SK-N-SH (cell line): ENCODE measurements at regions not wholly inside any gene's neighbourhood (a gene's known extent, or its start where the extent isn't known, plus 50 kb on each side); places are given as distances from the start of the nearest gene placed in this dataset.

Source experiments
- CTCF ChIA-PET: fragments of 300-600, 350-600 bp; formaldehyde crosslinking; extraction: SDS; loops from one replicate; lab custom pipeline; 2021; lab: Yijun Ruan, JAX
- POLR2A ChIA-PET: fragments of 350-600 bp; sonication (Branson Sonifier 250); formaldehyde crosslinking; extraction: SDS; loops from one replicate; lab custom pipeline; 2020; ENCODE audit warnings: antibody characterized with exemption, inconsistent platforms; lab: Yijun Ruan, JAX
- DNase-seq: peaks from one replicate; pipeline ENCODE4 v3.0.0; 2012
- H2AFZ ChIP-seq: fragments of 200-600 bp; sonication (generic); 2 replicates; pipeline ENCODE4 v1.8.1; 2016; ENCODE audit warnings: antibody characterized with exemption, mild to moderate bottlenecking, low read depth
- H3F3A ChIP-seq: fragments of 200-600 bp; sonication (generic); replicated peaks from 2 replicates; pipeline ENCODE3; 2016; ENCODE audit warnings: antibody characterized with exemption, mild to moderate bottlenecking; ENCODE audit not compliant: insufficient read depth
- H3K27ac ChIP-seq, 2 experiments: fragments of 200-500 bp in 1 of 2; fragments of 200-600 bp in 1 of 2; sonication (Bioruptor generic) in 1 of 2; sonication (generic), shearing (Covaris generic) in 1 of 2; 2 replicates each; pipeline versions ENCODE4 v1.5.1 to v1.6.1; 2014 to 2016; ENCODE audit warnings: low read depth in 2 of 2, inconsistent platforms in 1 of 2, low read length in 1 of 2, mild to moderate bottlenecking in 1 of 2, mixed read lengths in 1 of 2
- H3K27me3 ChIP-seq: fragments of 200-600 bp; sonication (generic), shearing (Covaris generic); 2 replicates; pipeline ENCODE4 v1.6.1; 2016; ENCODE audit warnings: mixed run types; ENCODE audit not compliant: insufficient read depth
- H3K36me3 ChIP-seq, 2 experiments: fragments of 200-500 bp in 1 of 2; fragments of 200-600 bp in 1 of 2; sonication (Bioruptor generic) in 1 of 2; sonication (generic) in 1 of 2; replicated peaks in 1 of 2; 2 replicates each; pipeline versions ENCODE3 to v1.5.1; 2014 to 2016; ENCODE audit warnings: low read length in 1 of 2, mild to moderate bottlenecking in 1 of 2; ENCODE audit not compliant: insufficient read depth in 2 of 2, control insufficient read depth in 1 of 2
- H3K4me1 ChIP-seq, 2 experiments: fragments of 200-500 bp in 1 of 2; fragments of 200-600 bp in 1 of 2; sonication (Bioruptor generic) in 1 of 2; sonication (generic), shearing (Covaris generic) in 1 of 2; 2 replicates each; pipeline versions ENCODE4 v1.5.1 to v1.6.1; 2014 to 2016; ENCODE audit warnings: low read depth in 1 of 2, low read length in 1 of 2, mixed run types in 1 of 2; ENCODE audit not compliant: insufficient read depth in 2 of 2, control insufficient read depth in 1 of 2
- H3K4me2 ChIP-seq: fragments of 200-600 bp; sonication (generic), shearing (Covaris generic); 2 replicates; pipeline ENCODE4 v1.6.1; 2017; ENCODE audit warnings: mixed run types
- H3K4me3 ChIP-seq, 2 experiments: fragments of 200-500 bp in 1 of 2; fragments of 200-600 bp in 1 of 2; sonication (Bioruptor generic) in 1 of 2; sonication (generic), shearing (Covaris generic) in 1 of 2; 2 replicates each; pipeline versions ENCODE4 v1.5.1 to v1.8.1; 2014 to 2016; ENCODE audit warnings: low read depth in 2 of 2, inconsistent platforms in 1 of 2, low read length in 1 of 2, mild to moderate bottlenecking in 1 of 2, mixed read lengths in 1 of 2, moderate library complexity in 1 of 2
- H3K79me2 ChIP-seq: fragments of 200-600 bp; sonication (generic); 2 replicates; pipeline ENCODE4 v1.8.1; 2017; ENCODE audit warnings: mild to moderate bottlenecking; ENCODE audit not compliant: insufficient read depth
- H3K9ac ChIP-seq: fragments of 200-600 bp; sonication (generic); 2 replicates; pipeline ENCODE4 v1.6.1; 2017; ENCODE audit warnings: mixed run types
- H3K9me2 ChIP-seq: fragments of 200-600 bp; sonication (generic); 2 replicates; pipeline ENCODE4 v1.6.1; 2017; ENCODE audit warnings: mixed run types
- H3K9me3 ChIP-seq: fragments of 200-600 bp; sonication (generic); 2 replicates; pipeline ENCODE4 v1.6.1; 2017; ENCODE audit warnings: mixed run types, mild to moderate bottlenecking, moderate library complexity
- H4K20me1 ChIP-seq: fragments of 200-600 bp; sonication (generic); 2 replicates; pipeline ENCODE4 v1.6.1; 2017; ENCODE audit warnings: mild to moderate bottlenecking, mixed run types; ENCODE audit not compliant: insufficient read depth
- FOSL2 ChIP-seq: IDR thresholded peaks from 2 replicates; pipeline ENCODE4 v1.4.0; 2012; ENCODE audit warnings: low read depth, mild to moderate bottlenecking, moderate library complexity, borderline replicate concordance
- MEF2A ChIP-seq: IDR thresholded peaks from 2 replicates; pipeline ENCODE4 v1.4.0; 2012; ENCODE audit warnings: low read depth, borderline replicate concordance
- NRF1 ChIP-seq: IDR thresholded peaks from 2 replicates; pipeline ENCODE4 v1.6.1; 2012; ENCODE audit warnings: low read depth, mild to moderate bottlenecking, low read length
- RCOR1 ChIP-seq: fragments of 150-350 bp; IDR thresholded peaks from 2 replicates; pipeline ENCODE4 v1.6.1; 2017; ENCODE audit warnings: antibody characterized with exemption, low read length
- RFX5 ChIP-seq: IDR thresholded peaks from 2 replicates; pipeline ENCODE4 v1.6.1; 2012; ENCODE audit warnings: mild to moderate bottlenecking, improper control_type of control experiment, low read length
- RXRA ChIP-seq: IDR thresholded peaks from 2 replicates; pipeline ENCODE4 v1.4.0; 2012; ENCODE audit warnings: low read depth, mild to moderate bottlenecking, borderline replicate concordance
- SMC3 ChIP-seq: IDR thresholded peaks from 2 replicates; pipeline ENCODE4 v1.6.1; 2012; ENCODE audit warnings: low read depth, low read length, improper control_type of control experiment
- TCF12 ChIP-seq: IDR thresholded peaks from 2 replicates; pipeline ENCODE4 v1.4.0; 2012
- YY1 ChIP-seq: IDR thresholded peaks from 2 replicates; pipeline ENCODE4 v1.4.0; 2012; ENCODE audit warnings: low read depth, mild to moderate bottlenecking
- WGBS: methylation state at CpG from one replicate; pipeline ENCODE4 v1.1.6; 2017; ENCODE audit warnings: low lambda C conversion rate; 5-methylcytosine and 5-hydroxymethylcytosine counted together
- TF ChIP-seq, protein P1 (sequence below): IDR thresholded peaks from 2 replicates; pipeline ENCODE4 v1.4.0; 2012; ENCODE audit warnings: low read depth, borderline replicate concordance
- TF ChIP-seq, protein P2 (sequence below): IDR thresholded peaks from 2 replicates; pipeline ENCODE4 v1.4.0; 2012; ENCODE audit warnings: low read depth
- TF ChIP-seq, protein P3 (sequence below): IDR thresholded peaks from 2 replicates; pipeline ENCODE4 v1.6.1; 2012; ENCODE audit warnings: mild to moderate bottlenecking, low read depth, low read length, moderate library complexity
- TF ChIP-seq, protein P4 (sequence below): fragments of 200-600 bp; sonication (generic); IDR thresholded peaks from 2 replicates; pipeline ENCODE4 v1.6.1; 2017; ENCODE audit warnings: antibody characterized with exemption, mild to moderate bottlenecking, moderate library complexity
- TF ChIP-seq, protein P5 (sequence below): IDR thresholded peaks from 2 replicates; pipeline ENCODE4 v1.4.0; 2012; ENCODE audit warnings: low read depth, borderline replicate concordance
- TF ChIP-seq, protein P6 (sequence below): IDR thresholded peaks from 2 replicates; pipeline ENCODE4; 2012

DNA sequence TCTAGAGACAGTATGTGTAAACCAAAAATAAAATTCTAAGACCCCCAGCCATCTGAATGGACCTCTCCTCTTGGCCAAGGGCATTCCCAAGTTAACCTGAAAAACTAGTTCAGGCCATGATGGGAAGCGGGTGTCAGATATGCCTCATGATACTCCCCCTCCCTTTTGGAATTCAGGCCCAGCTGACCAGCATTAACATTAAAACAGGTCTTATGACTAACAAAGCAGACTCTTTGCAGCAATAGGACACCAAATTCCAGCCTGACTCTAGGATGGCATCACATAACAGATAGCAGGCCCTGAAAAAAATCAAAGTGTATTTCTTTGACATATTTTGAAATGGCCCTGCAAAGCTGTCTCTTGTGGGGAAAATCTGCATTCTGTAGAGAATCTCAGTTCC lies 73.3 kb upstream of the L3MBTL4 start:
- H3K27me3 ChIP-seq = no peaks in the 10 kb centered on the region
- WGBS = 91% methylated on average over 1 of the region's 1 CpG

More for the DNA sequence above, 73.3 kb upstream of the L3MBTL4 start:
- no peaks in the 10 kb centered on the region for H3K79me2 ChIP-seq
- H2AFZ ChIP-seq = no peak overlapping the region
- H3K4me2 ChIP-seq = no peak overlapping the region
- no peak overlapping the region for H3K27ac ChIP-seq
- DNase-seq = no peak
- no peaks in the 10 kb centered on the region for H4K20me1 ChIP-seq
- POLR2A ChIA-PET = no interaction called here
- no peak for TF ChIP-seq NRF1
- TF ChIP-seq, protein P1, sequence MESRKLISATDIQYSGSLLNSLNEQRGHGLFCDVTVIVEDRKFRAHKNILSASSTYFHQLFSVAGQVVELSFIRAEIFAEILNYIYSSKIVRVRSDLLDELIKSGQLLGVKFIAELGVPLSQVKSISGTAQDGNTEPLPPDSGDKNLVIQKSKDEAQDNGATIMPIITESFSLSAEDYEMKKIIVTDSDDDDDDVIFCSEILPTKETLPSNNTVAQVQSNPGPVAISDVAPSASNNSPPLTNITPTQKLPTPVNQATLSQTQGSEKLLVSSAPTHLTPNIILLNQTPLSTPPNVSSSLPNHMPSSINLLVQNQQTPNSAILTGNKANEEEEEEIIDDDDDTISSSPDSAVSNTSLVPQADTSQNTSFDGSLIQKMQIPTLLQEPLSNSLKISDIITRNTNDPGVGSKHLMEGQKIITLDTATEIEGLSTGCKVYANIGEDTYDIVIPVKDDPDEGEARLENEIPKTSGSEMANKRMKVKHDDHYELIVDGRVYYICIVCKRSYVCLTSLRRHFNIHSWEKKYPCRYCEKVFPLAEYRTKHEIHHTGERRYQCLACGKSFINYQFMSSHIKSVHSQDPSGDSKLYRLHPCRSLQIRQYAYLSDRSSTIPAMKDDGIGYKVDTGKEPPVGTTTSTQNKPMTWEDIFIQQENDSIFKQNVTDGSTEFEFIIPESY = no peak
- TF ChIP-seq FOSL2 = no peak
- no peak for TF ChIP-seq RFX5
- TF ChIP-seq RXRA = no peak
- no peak for TF ChIP-seq SMC3
- TF ChIP-seq, protein P2, sequence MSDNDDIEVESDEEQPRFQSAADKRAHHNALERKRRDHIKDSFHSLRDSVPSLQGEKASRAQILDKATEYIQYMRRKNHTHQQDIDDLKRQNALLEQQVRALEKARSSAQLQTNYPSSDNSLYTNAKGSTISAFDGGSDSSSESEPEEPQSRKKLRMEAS = no peak
- no peak for TF ChIP-seq TCF12
- TF ChIP-seq, protein P3, sequence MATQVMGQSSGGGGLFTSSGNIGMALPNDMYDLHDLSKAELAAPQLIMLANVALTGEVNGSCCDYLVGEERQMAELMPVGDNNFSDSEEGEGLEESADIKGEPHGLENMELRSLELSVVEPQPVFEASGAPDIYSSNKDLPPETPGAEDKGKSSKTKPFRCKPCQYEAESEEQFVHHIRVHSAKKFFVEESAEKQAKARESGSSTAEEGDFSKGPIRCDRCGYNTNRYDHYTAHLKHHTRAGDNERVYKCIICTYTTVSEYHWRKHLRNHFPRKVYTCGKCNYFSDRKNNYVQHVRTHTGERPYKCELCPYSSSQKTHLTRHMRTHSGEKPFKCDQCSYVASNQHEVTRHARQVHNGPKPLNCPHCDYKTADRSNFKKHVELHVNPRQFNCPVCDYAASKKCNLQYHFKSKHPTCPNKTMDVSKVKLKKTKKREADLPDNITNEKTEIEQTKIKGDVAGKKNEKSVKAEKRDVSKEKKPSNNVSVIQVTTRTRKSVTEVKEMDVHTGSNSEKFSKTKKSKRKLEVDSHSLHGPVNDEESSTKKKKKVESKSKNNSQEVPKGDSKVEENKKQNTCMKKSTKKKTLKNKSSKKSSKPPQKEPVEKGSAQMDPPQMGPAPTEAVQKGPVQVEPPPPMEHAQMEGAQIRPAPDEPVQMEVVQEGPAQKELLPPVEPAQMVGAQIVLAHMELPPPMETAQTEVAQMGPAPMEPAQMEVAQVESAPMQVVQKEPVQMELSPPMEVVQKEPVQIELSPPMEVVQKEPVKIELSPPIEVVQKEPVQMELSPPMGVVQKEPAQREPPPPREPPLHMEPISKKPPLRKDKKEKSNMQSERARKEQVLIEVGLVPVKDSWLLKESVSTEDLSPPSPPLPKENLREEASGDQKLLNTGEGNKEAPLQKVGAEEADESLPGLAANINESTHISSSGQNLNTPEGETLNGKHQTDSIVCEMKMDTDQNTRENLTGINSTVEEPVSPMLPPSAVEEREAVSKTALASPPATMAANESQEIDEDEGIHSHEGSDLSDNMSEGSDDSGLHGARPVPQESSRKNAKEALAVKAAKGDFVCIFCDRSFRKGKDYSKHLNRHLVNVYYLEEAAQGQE = no peak
- TF ChIP-seq, protein P4, sequence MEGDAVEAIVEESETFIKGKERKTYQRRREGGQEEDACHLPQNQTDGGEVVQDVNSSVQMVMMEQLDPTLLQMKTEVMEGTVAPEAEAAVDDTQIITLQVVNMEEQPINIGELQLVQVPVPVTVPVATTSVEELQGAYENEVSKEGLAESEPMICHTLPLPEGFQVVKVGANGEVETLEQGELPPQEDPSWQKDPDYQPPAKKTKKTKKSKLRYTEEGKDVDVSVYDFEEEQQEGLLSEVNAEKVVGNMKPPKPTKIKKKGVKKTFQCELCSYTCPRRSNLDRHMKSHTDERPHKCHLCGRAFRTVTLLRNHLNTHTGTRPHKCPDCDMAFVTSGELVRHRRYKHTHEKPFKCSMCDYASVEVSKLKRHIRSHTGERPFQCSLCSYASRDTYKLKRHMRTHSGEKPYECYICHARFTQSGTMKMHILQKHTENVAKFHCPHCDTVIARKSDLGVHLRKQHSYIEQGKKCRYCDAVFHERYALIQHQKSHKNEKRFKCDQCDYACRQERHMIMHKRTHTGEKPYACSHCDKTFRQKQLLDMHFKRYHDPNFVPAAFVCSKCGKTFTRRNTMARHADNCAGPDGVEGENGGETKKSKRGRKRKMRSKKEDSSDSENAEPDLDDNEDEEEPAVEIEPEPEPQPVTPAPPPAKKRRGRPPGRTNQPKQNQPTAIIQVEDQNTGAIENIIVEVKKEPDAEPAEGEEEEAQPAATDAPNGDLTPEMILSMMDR = no peak
- TF ChIP-seq, protein P5, sequence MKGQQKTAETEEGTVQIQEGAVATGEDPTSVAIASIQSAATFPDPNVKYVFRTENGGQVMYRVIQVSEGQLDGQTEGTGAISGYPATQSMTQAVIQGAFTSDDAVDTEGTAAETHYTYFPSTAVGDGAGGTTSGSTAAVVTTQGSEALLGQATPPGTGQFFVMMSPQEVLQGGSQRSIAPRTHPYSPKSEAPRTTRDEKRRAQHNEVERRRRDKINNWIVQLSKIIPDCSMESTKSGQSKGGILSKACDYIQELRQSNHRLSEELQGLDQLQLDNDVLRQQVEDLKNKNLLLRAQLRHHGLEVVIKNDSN = no peak
- TF ChIP-seq MEF2A = no peak
- TF ChIP-seq, protein P6, sequence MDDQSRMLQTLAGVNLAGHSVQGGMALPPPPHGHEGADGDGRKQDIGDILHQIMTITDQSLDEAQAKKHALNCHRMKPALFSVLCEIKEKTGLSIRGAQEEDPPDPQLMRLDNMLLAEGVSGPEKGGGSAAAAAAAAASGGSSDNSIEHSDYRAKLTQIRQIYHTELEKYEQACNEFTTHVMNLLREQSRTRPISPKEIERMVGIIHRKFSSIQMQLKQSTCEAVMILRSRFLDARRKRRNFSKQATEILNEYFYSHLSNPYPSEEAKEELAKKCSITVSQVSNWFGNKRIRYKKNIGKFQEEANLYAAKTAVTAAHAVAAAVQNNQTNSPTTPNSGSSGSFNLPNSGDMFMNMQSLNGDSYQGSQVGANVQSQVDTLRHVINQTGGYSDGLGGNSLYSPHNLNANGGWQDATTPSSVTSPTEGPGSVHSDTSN = no peak
- no peak for TF ChIP-seq RCOR1
- TF ChIP-seq YY1 = no peak
- no peak overlapping the region for H3K9ac ChIP-seq
- CTCF ChIA-PET = no interaction called here
- no peaks in the 10 kb centered on the region for H3K4me1 ChIP-seq
- H3K36me3 ChIP-seq = no peaks in the 10 kb centered on the region
- no peaks in the 10 kb centered on the region for H3F3A ChIP-seq
- H3K4me3 ChIP-seq = no peak overlapping the region
- no peaks in the 10 kb centered on the region for H3K9me3 ChIP-seq
- no peaks in the 10 kb centered on the region for H3K9me2 ChIP-seq
